Calu3 (cell line): ENCODE measurements at regions not wholly inside any gene's neighbourhood (a gene's known extent, or its start where the extent isn't known, plus 50 kb on each side); places are given as distances from the start of the nearest gene placed in this dataset.

ENCODE experiments used
- BruUV-seq: library from RNA; stranded (reverse); fragments of 400-500 nt; replicated peaks from 2 replicates; lab custom pipeline; 2021; lab: Mats Ljungman, UMichigan
- CTCF ChIA-PET: fragments of 300-600 bp; sonication (Branson Sonifier 250); formaldehyde crosslinking; loops from one replicate; lab custom pipeline; 2022; ENCODE audit warnings: antibody characterized with exemption; lab: Charles Lee
- DNase-seq: peaks from one replicate; pipeline ENCODE4 v3.0.0; 2022
- H3K27ac Mint-ChIP-seq: one replicate; pipeline ENCODE4 v1.8.0; 2022; ENCODE audit warnings: mixed read lengths; ENCODE audit not compliant: unreplicated experiment
- H3K27me3 Mint-ChIP-seq: one replicate; pipeline ENCODE4 v1.8.0; 2022; ENCODE audit warnings: mixed read lengths; ENCODE audit not compliant: unreplicated experiment
- H3K36me3 Mint-ChIP-seq: one replicate; pipeline ENCODE4 v1.8.0; 2022; ENCODE audit warnings: mild to moderate bottlenecking, moderate library complexity, mixed read lengths; ENCODE audit not compliant: insufficient read depth, unreplicated experiment
- H3K4me1 Mint-ChIP-seq: one replicate; pipeline ENCODE4 v1.8.0; 2022; ENCODE audit warnings: mild to moderate bottlenecking, low read depth, mixed read lengths; ENCODE audit not compliant: unreplicated experiment
- H3K4me3 Mint-ChIP-seq: one replicate; pipeline ENCODE4 v1.8.0; 2022; ENCODE audit warnings: mild to moderate bottlenecking, low read depth, moderate library complexity, mixed read lengths; ENCODE audit not compliant: unreplicated experiment
- H3K9me3 Mint-ChIP-seq: one replicate; pipeline ENCODE4 v1.8.0; 2022; ENCODE audit warnings: low read depth, mixed read lengths; ENCODE audit not compliant: unreplicated experiment
- CTCF ChIP-seq: fragments of 200-600 bp; IDR thresholded peaks from one replicate; pipeline ENCODE4 v1.8.0; 2022; ENCODE audit warnings: antibody characterized with exemption; ENCODE audit not compliant: unreplicated experiment
- intact Hi-C: fragments of 100-400 bp; cut with micrococcal nuclease; formaldehyde crosslinking; loops from one replicate; pipeline ENCODE4 v1.10.0; 2022; ENCODE audit not compliant: unreplicated experiment

DNA sequence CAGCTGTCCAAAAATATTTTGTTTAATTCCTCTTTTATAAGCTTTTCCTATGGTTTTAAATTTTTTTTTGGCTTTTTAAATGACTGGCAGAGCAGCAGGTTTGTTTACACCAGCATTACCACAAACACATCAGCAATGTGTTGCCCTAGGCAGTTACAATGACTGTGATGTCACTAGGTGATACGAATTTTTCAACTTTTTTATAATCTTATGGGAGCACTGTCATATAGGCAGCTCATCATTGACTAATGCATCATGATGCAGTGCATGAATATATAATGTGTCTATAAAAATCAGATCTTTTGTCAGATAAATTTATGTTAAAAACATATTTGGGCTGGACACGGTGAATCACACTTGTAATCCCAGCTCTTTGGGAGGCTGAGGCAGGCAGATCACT is 231.6 kb upstream of the SLIT2 start:
- H3K36me3 Mint-ChIP-seq, result no peaks in the 10 kb centered on the region
- H3K27ac Mint-ChIP-seq, result no peak overlapping the region
- DNase-seq, result no peak
- no peak overlapping the region for H3K4me3 Mint-ChIP-seq
- intact Hi-C loops, result no loop called here
- H3K9me3 Mint-ChIP-seq, result no peaks in the 10 kb centered on the region
- BruUV-seq, result no TSS peak
- TF ChIP-seq CTCF, result no peak
- no peaks in the 10 kb centered on the region for H3K27me3 Mint-ChIP-seq
- CTCF ChIA-PET, result no interaction called here
- H3K4me1 Mint-ChIP-seq, result peaks cover 5% of the 10 kb centered on the region

DNA sequence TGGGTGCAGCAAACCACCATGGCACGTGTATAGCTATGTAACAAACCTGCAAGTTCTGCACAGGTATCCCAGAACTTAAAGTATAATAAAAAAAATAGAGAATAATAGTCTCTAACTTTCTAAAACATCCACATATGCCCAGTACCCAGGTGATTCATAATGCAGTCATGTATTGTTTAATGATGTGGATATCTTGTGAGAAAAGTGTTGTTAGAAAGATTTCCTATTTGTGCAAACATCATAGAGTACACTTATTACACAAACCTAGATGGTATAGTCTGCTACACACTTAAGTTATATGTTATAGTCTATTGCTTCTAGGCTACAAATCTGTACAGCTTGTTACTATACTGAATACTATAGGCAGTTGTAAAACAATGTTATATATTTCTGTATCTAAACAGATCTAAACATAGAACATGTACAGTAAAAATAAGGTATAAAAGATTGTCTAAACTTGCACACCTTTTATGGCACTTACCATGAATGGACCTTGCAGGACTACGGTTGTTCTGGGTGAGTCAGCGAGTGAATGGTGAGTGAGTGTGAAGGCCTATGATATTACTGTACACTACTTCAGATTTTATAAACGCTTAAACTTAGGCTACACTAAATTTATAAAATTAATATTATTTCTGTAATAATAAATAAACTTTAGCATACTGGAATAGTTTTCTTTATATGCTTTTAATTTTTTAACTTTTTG is 232.2 kb upstream of the SLIT2 start:
- H3K27me3 Mint-ChIP-seq, result no peaks in the 10 kb centered on the region
- DNase-seq, result no peak
- intact Hi-C loops, result no loop called here
- CTCF ChIA-PET, result no interaction called here
- TF ChIP-seq CTCF, result no peak
- no peaks in the 10 kb centered on the region for H3K36me3 Mint-ChIP-seq
- H3K9me3 Mint-ChIP-seq, result no peaks in the 10 kb centered on the region
- H3K4me3 Mint-ChIP-seq, result no peak overlapping the region
- peaks cover 8% of the 10 kb centered on the region for H3K4me1 Mint-ChIP-seq
- H3K27ac Mint-ChIP-seq, result no peak overlapping the region
- no TSS peak for BruUV-seq

- Mint-ChIP-seq H3K36me3 (no peaks in the 10 kb centered on the region), H3K27me3 (no peaks in the 10 kb centered on the region), H3K4me3 (no peak overlapping the region), H3K27ac (no peak overlapping the region), H3K4me1 (peaks cover 8% of the 10 kb centered on the region), H3K9me3 (no peaks in the 10 kb centered on the region)
- no TSS peak for BruUV-seq
- no peak for DNase-seq
- intact Hi-C loops, result no loop called here
- CTCF ChIA-PET, result no interaction called here
- no peak for TF ChIP-seq CTCF
These were observed 234.0 kb upstream of the SLIT2 start for GRCh38 chr4:20017777-20018115.

DNA sequence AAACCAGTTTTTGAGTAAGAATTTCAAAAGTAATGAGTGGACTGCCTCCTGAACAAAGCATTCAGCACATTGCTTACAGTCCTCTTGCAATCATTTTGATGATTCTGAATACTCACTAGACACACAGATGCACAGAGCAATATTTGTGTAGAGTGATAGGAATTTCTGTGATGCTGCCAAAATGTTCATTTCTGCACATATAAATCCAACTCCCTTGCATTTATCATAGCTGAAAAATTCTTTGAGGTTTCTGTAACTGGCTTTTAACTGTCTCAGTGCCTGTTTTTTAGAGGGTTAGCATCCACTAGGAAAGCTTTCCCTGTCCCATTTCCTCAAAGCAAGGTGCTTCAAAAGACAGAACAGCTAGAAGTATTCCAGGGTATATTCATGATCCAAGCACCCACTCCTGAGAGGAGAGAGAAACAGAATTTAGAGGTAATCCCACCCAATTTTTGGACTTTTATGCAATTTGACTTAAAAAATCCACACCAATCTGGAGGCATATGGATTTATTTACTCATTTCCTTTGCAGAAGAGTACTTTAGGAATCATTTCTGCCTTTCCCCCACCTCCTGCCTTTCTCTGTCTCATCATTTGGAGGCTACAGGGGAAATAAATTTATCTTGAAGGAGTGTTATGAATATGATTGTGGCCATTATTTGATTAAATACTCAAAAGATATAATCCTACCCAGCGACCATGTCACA is 234.5 kb upstream of the SLIT2 start:
- no TSS peak for BruUV-seq
- no peak for TF ChIP-seq CTCF
- no peak for DNase-seq
- CTCF ChIA-PET, result no interaction called here
- intact Hi-C loops, result no loop called here
- no peaks in the 10 kb centered on the region for H3K27me3 Mint-ChIP-seq
- H3K4me1 Mint-ChIP-seq, result peaks cover 8% of the 10 kb centered on the region
- no peaks in the 10 kb centered on the region for H3K36me3 Mint-ChIP-seq
- no peaks in the 10 kb centered on the region for H3K9me3 Mint-ChIP-seq
- no peak overlapping the region for H3K4me3 Mint-ChIP-seq
- H3K27ac Mint-ChIP-seq, result no peak overlapping the region
